ENCODE measurements at regions not wholly inside any gene's neighbourhood (a gene's known extent, or its start where the extent isn't known, plus 50 kb on each side); places are given as distances from the start of the nearest gene placed in this dataset.

GRCh38 chr4:143046906-143047305, 137.8 kb upstream of the USP38 start:
- DNase-seq (ENCODE audit: low read depth, low spot score) (no peak), ATAC-seq (no peak)
- CTCF ChIA-PET = no interaction called here
- POLR2A ChIA-PET = no interaction called here
- Histone ChIP-seq H3K27me3 (ENCODE audit: control insufficient read depth, insufficient read depth, low read length) (no peaks in the 10 kb centered on the region), H3K4me3 (ENCODE audit: low read depth in 2 of 2, low read length in 2 of 2) (no peak overlapping the region), H3K9me3 (ENCODE audit: control insufficient read depth, insufficient read depth, low read depth, low read length) (no peaks in the 10 kb centered on the region), H3K4me1 (ENCODE audit: control insufficient read depth, insufficient read depth, low read length) (no peaks in the 10 kb centered on the region), H3K27ac (ENCODE audit: low read length) (no peak overlapping the region), H3K36me3 (ENCODE audit: control insufficient read depth, insufficient read depth, low read length) (no peaks in the 10 kb centered on the region)
- BruUV-seq (replicated peaks) = no TSS peak
- intact Hi-C loops (cut with micrococcal nuclease; ENCODE audit: unreplicated experiment) (no loop called here), in situ Hi-C loops (cut with HindIII; ENCODE audit: low pct_unique_long_range_greater_than_20kb, low sequenced_read_pairs) (no loop called here)
- no peak for TF ChIP-seq CTCF (IDR thresholded peaks at IDR 0.05)
- no peak for TF ChIP-seq SIN3A (IDR thresholded peaks at IDR 0.05; ENCODE audit: borderline replicate concordance, insufficient read depth, low read depth, low read length)
- no peak for TF ChIP-seq REST (IDR thresholded peaks at IDR 0.05; ENCODE audit: insufficient read depth in 1 of 2, low read depth in 2 of 2, low read length in 1 of 2)
- no peak for TF ChIP-seq POLR2AphosphoS5 (IDR thresholded peaks at IDR 0.05; ENCODE audit: low read depth, low read length)
- TF ChIP-seq TCF7L2 (IDR thresholded peaks at IDR 0.05; ENCODE audit: low read depth, low read length) = no peak

GRCh38 chr4:143054971-143055370, 129.7 kb upstream of the USP38 start:
- TF ChIP-seq SIN3A (IDR thresholded peaks at IDR 0.05; ENCODE audit: borderline replicate concordance, insufficient read depth, low read depth, low read length) = no peak
- TF ChIP-seq CTCF (IDR thresholded peaks at IDR 0.05) = no peak
- no peak for TF ChIP-seq POLR2AphosphoS5 (IDR thresholded peaks at IDR 0.05; ENCODE audit: low read depth, low read length)
- no peak for TF ChIP-seq REST (IDR thresholded peaks at IDR 0.05; ENCODE audit: insufficient read depth in 1 of 2, low read depth in 2 of 2, low read length in 1 of 2)
- Histone ChIP-seq H3K4me1 (ENCODE audit: control insufficient read depth, insufficient read depth, low read length) (no peaks in the 10 kb centered on the region), H3K27me3 (ENCODE audit: control insufficient read depth, insufficient read depth, low read length) (no peaks in the 10 kb centered on the region), H3K4me3 (ENCODE audit: low read depth in 2 of 2, low read length in 2 of 2) (no peak overlapping the region), H3K36me3 (ENCODE audit: control insufficient read depth, insufficient read depth, low read length) (no peaks in the 10 kb centered on the region), H3K9me3 (ENCODE audit: control insufficient read depth, insufficient read depth, low read depth, low read length) (no peaks in the 10 kb centered on the region), H3K27ac (ENCODE audit: low read length) (no peak overlapping the region)
- CTCF ChIA-PET = no interaction called here
- DNase-seq (ENCODE audit: low read depth, low spot score) (no peak), ATAC-seq (no peak)
- no TSS peak for BruUV-seq (replicated peaks)
- intact Hi-C loops (cut with micrococcal nuclease; ENCODE audit: unreplicated experiment) (no loop called here), in situ Hi-C loops (cut with HindIII; ENCODE audit: low pct_unique_long_range_greater_than_20kb, low sequenced_read_pairs) (no loop called here)
- POLR2A ChIA-PET = no interaction called here
